ENCODE measurements at regions not wholly inside any gene's neighbourhood (a gene's known extent, or its start where the extent isn't known, plus 50 kb on each side); places are given as distances from the start of the nearest gene placed in this dataset.

DNA sequence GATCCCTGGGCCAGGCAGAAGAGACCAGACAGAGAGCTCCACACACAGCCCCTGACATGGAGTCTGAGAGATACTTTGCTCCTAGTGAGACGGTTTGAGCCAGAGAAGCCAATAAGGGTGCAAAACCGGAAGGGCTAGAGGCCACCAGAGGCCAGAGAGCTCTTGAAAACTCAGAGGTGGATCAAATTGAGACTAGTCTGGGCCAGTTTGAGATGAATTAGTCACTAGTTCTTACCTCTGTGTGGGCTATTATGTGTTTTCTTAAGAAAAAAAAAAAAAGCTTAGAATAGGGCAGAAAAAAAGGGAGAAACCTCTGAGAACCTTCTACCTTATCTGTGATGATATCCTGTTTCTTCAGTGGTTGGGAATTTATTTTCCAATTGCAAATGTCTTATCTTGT is 110.4 kb upstream of the EDNRA start:
- Mint-ChIP-seq H3K4me1 (no peaks in the 10 kb centered on the region), H3K4me3 (no peak overlapping the region), H3K36me3 (no peaks in the 10 kb centered on the region), H3K27me3 (no peaks in the 10 kb centered on the region), H3K27ac (no peak overlapping the region), H3K9me3 (no peaks in the 10 kb centered on the region)
- no peak for DNase-seq

- H3K4me1 Mint-ChIP-seq: no peaks in the 10 kb centered on the region
- no peak overlapping the region for H3K4me3 Mint-ChIP-seq
- DNase-seq: no peak
- H3K27ac Mint-ChIP-seq: no peak overlapping the region
- H3K9me3 Mint-ChIP-seq: no peaks in the 10 kb centered on the region
- H3K36me3 Mint-ChIP-seq: no peaks in the 10 kb centered on the region
- no peaks in the 10 kb centered on the region for H3K27me3 Mint-ChIP-seq
Observed at GRCh38 chr4:147370881-147371280, 110.0 kb upstream of the EDNRA start.

- Mint-ChIP-seq H3K4me3 (no peak overlapping the region), H3K27me3 (no peaks in the 10 kb centered on the region), H3K36me3 (no peaks in the 10 kb centered on the region), H3K9me3 (no peaks in the 10 kb centered on the region), H3K27ac (no peak overlapping the region), H3K4me1 (no peaks in the 10 kb centered on the region)
- no peak for DNase-seq
Observed at GRCh38 chr4:147371661-147372060, 109.2 kb upstream of the EDNRA start.

GRCh38 chr4:147378780-147379179 is 102.1 kb upstream of the EDNRA start:
- no peaks in the 10 kb centered on the region for H3K27me3 Mint-ChIP-seq
- DNase-seq: no peak
- no peak overlapping the region for H3K27ac Mint-ChIP-seq
- H3K9me3 Mint-ChIP-seq: no peaks in the 10 kb centered on the region
- no peak overlapping the region for H3K4me3 Mint-ChIP-seq
- H3K36me3 Mint-ChIP-seq: no peaks in the 10 kb centered on the region
- no peaks in the 10 kb centered on the region for H3K4me1 Mint-ChIP-seq

- H3K9me3 Mint-ChIP-seq: no peaks in the 10 kb centered on the region
- no peaks in the 10 kb centered on the region for H3K27me3 Mint-ChIP-seq
- H3K4me1 Mint-ChIP-seq: no peaks in the 10 kb centered on the region
- H3K36me3 Mint-ChIP-seq: no peaks in the 10 kb centered on the region
- no peak for DNase-seq
- no peak overlapping the region for H3K4me3 Mint-ChIP-seq
- no peak overlapping the region for H3K27ac Mint-ChIP-seq
Observed at GRCh38 chr4:147381749-147382148, 99.1 kb upstream of the EDNRA start.

GRCh38 chr4:147388018-147388417 is 92.9 kb upstream of the EDNRA start:
- H3K36me3 Mint-ChIP-seq: no peaks in the 10 kb centered on the region
- no peaks in the 10 kb centered on the region for H3K4me1 Mint-ChIP-seq
- no peaks in the 10 kb centered on the region for H3K27me3 Mint-ChIP-seq
- no peak overlapping the region for H3K4me3 Mint-ChIP-seq
- DNase-seq: no peak
- peaks cover 1% of the 10 kb centered on the region for H3K9me3 Mint-ChIP-seq
- H3K27ac Mint-ChIP-seq: no peak overlapping the region

- Mint-ChIP-seq H3K4me3 (no peak overlapping the region), H3K4me1 (no peaks in the 10 kb centered on the region), H3K27me3 (no peaks in the 10 kb centered on the region), H3K9me3 (no peaks in the 10 kb centered on the region), H3K36me3 (no peaks in the 10 kb centered on the region), H3K27ac (no peak overlapping the region)
- DNase-seq: no peak
Observed at GRCh38 chr4:147396105-147396504, 84.8 kb upstream of the EDNRA start.

- DNase-seq: no peak
- H3K4me3 Mint-ChIP-seq: no peak overlapping the region
- H3K9me3 Mint-ChIP-seq: peaks cover 3% of the 10 kb centered on the region
- H3K4me1 Mint-ChIP-seq: no peaks in the 10 kb centered on the region
- no peaks in the 10 kb centered on the region for H3K27me3 Mint-ChIP-seq
- H3K27ac Mint-ChIP-seq: no peak overlapping the region
- H3K36me3 Mint-ChIP-seq: no peaks in the 10 kb centered on the region
Observed at GRCh38 chr4:147398556-147398955, 82.3 kb upstream of the EDNRA start.

- no peaks in the 10 kb centered on the region for H3K36me3 Mint-ChIP-seq
- H3K27me3 Mint-ChIP-seq: peaks cover 5% of the 10 kb centered on the region
- no peak overlapping the region for H3K27ac Mint-ChIP-seq
Observed at GRCh38 chr4:147400721-147401120, 80.2 kb upstream of the EDNRA start.

DNA sequence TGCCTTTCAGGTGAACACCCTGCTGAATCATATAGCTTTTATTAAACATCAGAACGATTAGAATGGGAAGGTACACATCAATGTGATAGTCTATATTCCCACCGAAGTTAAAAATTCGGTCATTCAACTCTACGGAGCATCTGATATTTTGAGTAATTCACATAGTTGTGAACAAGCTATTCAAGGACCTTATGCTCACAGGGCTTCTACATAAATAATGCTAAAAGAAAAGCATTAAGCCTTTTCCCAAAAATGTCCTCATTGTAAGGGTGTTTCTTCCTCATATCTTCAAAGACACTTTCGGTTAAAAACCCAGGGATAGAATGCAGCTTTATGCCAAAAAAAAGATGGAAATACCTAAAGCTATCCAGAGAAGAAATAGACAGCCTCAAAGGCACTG is 79.7 kb upstream of the EDNRA start:
- Mint-ChIP-seq H3K4me1 (no peaks in the 10 kb centered on the region), H3K9me3 (peaks cover 9% of the 10 kb centered on the region), H3K36me3 (no peaks in the 10 kb centered on the region), H3K27ac (no peak overlapping the region), H3K27me3 (peaks cover 5% of the 10 kb centered on the region), H3K4me3 (no peak overlapping the region)
- DNase-seq: no peak

More at GRCh38 chr4:147400721-147401120, 80.2 kb upstream of the EDNRA start:
- Mint-ChIP-seq H3K9me3 (peaks cover 9% of the 10 kb centered on the region), H3K4me1 (no peaks in the 10 kb centered on the region), H3K4me3 (no peak overlapping the region)
- DNase-seq: no peak

DNA sequence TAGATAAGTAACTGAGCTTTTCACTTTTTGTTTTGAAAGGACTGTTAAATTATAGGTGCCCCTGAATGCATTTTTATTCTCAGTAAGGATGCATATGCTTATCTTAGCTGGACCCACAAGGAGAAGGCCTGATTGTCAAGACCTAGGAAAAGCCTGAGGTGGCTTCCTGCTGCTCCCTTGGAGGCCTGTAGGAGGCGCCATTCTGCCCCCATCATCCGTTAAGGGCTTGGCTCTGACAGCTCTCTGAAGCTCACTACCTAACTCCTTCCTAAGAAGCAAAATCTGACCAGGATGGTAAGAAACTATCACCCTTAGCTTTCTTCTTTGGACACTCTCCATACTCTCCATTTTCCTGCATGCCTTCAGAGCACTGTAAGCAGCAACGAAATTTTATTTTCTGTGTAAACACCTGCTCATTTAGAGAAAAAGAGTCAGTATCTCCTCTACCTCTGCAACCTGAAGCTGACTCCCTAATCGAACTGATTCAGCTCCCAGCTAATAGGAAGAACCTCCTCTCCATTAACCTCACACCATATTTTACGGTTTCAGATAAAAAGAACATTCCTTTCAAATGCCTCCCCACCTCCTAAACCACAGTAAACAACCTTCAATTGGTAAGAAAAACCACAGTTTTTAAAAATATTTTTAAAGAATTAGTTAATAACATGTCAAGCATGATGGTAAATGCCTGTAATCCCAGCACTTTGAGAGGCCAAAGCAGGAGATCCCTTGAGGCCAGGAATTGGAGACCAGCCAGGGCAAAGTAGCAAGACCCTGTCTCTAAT is 73.4 kb upstream of the EDNRA start:
- peaks cover 9% of the 10 kb centered on the region for H3K9me3 Mint-ChIP-seq
- H3K4me1 Mint-ChIP-seq: no peaks in the 10 kb centered on the region
- H3K27me3 Mint-ChIP-seq: peaks cover 7% of the 10 kb centered on the region
- DNase-seq: no peak
- H3K27ac Mint-ChIP-seq: no peak overlapping the region
- no peaks in the 10 kb centered on the region for H3K36me3 Mint-ChIP-seq
- H3K4me3 Mint-ChIP-seq: no peak overlapping the region

DNA sequence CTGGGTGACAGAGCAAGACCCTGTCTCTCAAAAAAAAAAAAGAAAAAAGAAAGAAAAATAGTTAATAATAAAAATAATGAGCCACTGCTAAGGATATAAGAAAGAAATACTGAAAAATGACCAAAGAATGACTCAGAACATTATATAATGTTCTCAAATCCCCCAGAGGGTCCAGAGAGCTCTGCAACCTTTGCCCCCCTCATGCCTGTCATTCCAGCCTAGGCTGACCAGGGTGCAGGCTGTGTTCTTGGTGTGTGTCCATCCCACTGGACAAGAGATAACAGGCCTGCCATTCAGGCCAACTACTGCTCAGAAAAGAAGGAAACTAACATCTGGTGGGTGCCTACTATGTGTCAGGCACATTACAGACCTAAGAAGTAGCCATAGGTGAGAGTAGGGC is 72.7 kb upstream of the EDNRA start:
- no peak overlapping the region for H3K27ac Mint-ChIP-seq
- no peaks in the 10 kb centered on the region for H3K4me1 Mint-ChIP-seq
- H3K4me3 Mint-ChIP-seq: no peak overlapping the region
- H3K9me3 Mint-ChIP-seq: peaks cover 9% of the 10 kb centered on the region
- DNase-seq: no peak
- no peaks in the 10 kb centered on the region for H3K36me3 Mint-ChIP-seq
- peaks cover 7% of the 10 kb centered on the region for H3K27me3 Mint-ChIP-seq

DNA sequence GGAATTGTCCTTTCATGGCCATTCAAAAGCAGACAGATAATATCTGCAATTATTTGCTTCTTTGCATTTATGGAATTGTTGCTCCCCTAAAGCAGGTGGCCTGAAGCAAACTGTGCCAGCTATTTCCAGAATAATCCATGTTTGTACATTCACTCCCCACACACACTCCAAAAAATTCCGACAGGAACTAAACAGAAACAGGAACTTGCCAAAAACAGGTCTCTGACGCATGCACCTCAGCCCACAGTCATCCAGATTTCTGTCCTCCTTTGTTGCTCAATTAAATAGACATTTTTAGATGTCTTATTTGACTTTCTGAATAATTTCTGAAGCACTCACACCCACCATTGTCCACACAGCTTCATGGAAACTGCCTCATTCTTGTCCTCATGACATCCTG is 71.5 kb upstream of the EDNRA start:
- DNase-seq: no peak
- H3K27ac Mint-ChIP-seq: no peak overlapping the region
- H3K36me3 Mint-ChIP-seq: no peaks in the 10 kb centered on the region
- H3K4me1 Mint-ChIP-seq: no peaks in the 10 kb centered on the region
- peaks cover 4% of the 10 kb centered on the region for H3K9me3 Mint-ChIP-seq
- H3K4me3 Mint-ChIP-seq: no peak overlapping the region
- peaks cover 3% of the 10 kb centered on the region for H3K27me3 Mint-ChIP-seq

DNA sequence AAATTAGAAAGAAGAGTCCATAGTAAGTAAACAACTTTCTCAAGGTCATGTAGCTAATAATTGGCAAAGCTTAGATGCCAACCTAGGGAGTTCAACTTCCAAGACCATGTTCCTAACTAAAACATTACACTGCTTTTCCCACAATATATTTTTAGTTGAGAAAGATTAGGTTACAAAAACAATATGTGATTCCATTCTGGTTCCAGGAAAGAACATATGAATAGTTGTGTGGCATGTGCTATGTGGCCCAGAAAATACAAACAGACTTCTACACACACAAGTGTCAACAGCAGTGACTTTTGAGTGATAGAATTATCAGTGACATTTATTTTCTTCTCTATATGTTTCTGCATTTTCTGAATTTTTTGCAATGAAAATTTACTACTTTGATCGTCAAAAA is 62.7 kb upstream of the EDNRA start:
- Mint-ChIP-seq H3K9me3 (peaks cover 8% of the 10 kb centered on the region), H3K4me3 (no peak overlapping the region), H3K27ac (no peak overlapping the region), H3K4me1 (no peaks in the 10 kb centered on the region), H3K36me3 (no peaks in the 10 kb centered on the region), H3K27me3 (no peaks in the 10 kb centered on the region)
- no peak for DNase-seq

DNA sequence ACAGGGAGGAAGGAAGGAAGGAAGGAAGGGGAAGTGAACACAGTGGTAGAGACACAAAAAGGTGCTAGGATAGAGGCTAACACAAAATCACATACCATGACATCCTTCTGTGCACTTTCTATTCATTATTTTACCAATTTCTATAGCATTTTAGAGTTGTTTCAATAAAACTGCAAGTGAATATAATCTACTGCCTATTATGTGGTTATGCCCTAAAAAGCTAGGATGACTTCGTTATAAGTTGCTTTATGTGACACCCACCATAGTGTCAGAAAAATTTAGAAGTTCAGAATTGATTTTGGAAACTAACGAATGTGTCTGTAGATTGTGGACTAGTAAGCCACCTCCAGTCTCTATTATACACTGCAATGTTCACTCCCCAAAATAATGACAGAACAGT is 59.4 kb upstream of the EDNRA start:
- Mint-ChIP-seq H3K36me3 (no peaks in the 10 kb centered on the region), H3K27me3 (no peaks in the 10 kb centered on the region), H3K4me3 (no peak overlapping the region), H3K27ac (no peak overlapping the region), H3K9me3 (peaks cover 4% of the 10 kb centered on the region), H3K4me1 (no peaks in the 10 kb centered on the region)
- no peak for DNase-seq

DNA sequence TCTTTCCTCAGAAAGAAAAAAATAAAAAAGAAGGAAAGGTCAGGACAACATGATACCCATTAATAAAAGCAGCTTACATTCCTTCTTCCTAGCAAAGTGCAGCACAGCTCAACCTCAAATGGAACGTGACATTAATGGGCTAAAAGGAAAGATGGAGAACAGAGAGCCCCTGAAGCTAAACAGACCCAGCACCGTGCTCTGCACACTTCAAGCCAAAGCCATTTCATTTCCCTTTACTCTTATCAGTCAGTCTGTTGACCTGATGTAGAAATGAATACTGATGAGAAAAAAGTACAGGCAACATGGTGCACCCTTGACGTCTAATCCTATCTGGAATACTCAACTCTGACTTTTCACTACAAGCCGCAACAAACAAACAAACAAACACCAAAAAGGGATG is 57.7 kb upstream of the EDNRA start:
- H3K9me3 Mint-ChIP-seq: peaks cover 4% of the 10 kb centered on the region
- no peaks in the 10 kb centered on the region for H3K27me3 Mint-ChIP-seq
- H3K27ac Mint-ChIP-seq: no peak overlapping the region
- H3K36me3 Mint-ChIP-seq: no peaks in the 10 kb centered on the region
- no peak for DNase-seq
- H3K4me1 Mint-ChIP-seq: no peaks in the 10 kb centered on the region
- H3K4me3 Mint-ChIP-seq: no peak overlapping the region
